Breast epithelium (tissue), 4 donors: ENCODE measurements at regions not wholly inside any gene's neighbourhood (a gene's known extent, or its start where the extent isn't known, plus 50 kb on each side); places are given as distances from the start of the nearest gene placed in this dataset.
A peak's percentile ranks its signal among the peaks of the same experiment; 100 is the strongest.

ENCODE experiments used
- DNase-seq, 2 donors: peaks; one replicate each; pipeline ENCODE4 v3.0.0-alpha.2; 2019; ENCODE audit warnings: low spot score in 2 of 2
- H3K27ac ChIP-seq, 2 donors: fragments of 200-600 bp; sonication (generic) in 1 of 2; one replicate each; pipeline ENCODE4 v1.5.1; 2016 to 2019; ENCODE audit warnings: mild to moderate bottlenecking in 1 of 2
- H3K27me3 ChIP-seq, 2 donors: fragments of 200-600 bp; sonication (generic) in 1 of 2; one replicate each; pipeline versions ENCODE4 v1.5.1 to v1.6.0; 2017 to 2019; ENCODE audit warnings: control low read depth in 1 of 2, mild to moderate bottlenecking in 1 of 2
- H3K36me3 ChIP-seq: fragments of 200-600 bp; one replicate; pipeline ENCODE4 v1.5.1; 2019
- H3K4me1 ChIP-seq, 2 donors: fragments of 200-600 bp; sonication (generic); one replicate each; pipeline ENCODE4 v1.5.1; 2016 to 2019; ENCODE audit warnings: control low read depth in 1 of 2
- H3K4me3 ChIP-seq, 3 donors: fragments of 200-600 bp; sonication (generic); 1 replicate in 2 of 3; 2 replicates in 1 of 3; pipeline ENCODE4 v1.5.1; 2016 to 2019; ENCODE audit warnings: mild to moderate bottlenecking in 3 of 3, moderate library complexity in 2 of 3
- H3K9me3 ChIP-seq, 2 donors: fragments of 200-600 bp; sonication (generic) in 1 of 2; one replicate each; pipeline ENCODE4 v1.5.1; 2016 to 2019; ENCODE audit warnings: control low read depth in 1 of 2
- CTCF ChIP-seq, 3 donors: fragments of 450-650 bp; IDR thresholded peaks; one replicate each; pipeline ENCODE4 v1.5.1; 2016 to 2017; ENCODE audit warnings: antibody characterized with exemption in 3 of 3, mild to moderate bottlenecking in 3 of 3, moderate library complexity in 3 of 3
- POLR2A ChIP-seq: fragments of 450-650 bp; IDR thresholded peaks from one replicate; pipeline ENCODE4 v1.6.1; 2016; ENCODE audit warnings: antibody characterized with exemption, mild to moderate bottlenecking, moderate library complexity
- POLR2AphosphoS5 ChIP-seq, 3 donors: sonication (generic); formaldehyde crosslinking; IDR thresholded peaks; one replicate each; pipeline ENCODE4 v1.6.1; 2017; ENCODE audit warnings: antibody characterized with exemption in 3 of 3
- intact Hi-C: fragments of 100-400 bp; cut with DNase I; formaldehyde crosslinking; loops from one replicate; pipeline ENCODE4 v1.15.1; 2023; ENCODE audit warnings: low total_unique reads

- no peaks in the 10 kb centered on the region for H3K27me3 ChIP-seq
- intact Hi-C loops = no loop called here
- TF ChIP-seq CTCF (IDR thresholded peaks at IDR 0.05) (no peak), POLR2AphosphoS5 (IDR thresholded peaks at IDR 0.05) (no peak), POLR2A (no peak)
- no peak overlapping the region for H3K4me3 ChIP-seq
- H3K4me1 ChIP-seq = no peaks in the 10 kb centered on the region
- no peak for DNase-seq
- no peaks in the 10 kb centered on the region for H3K36me3 ChIP-seq
- H3K9me3 ChIP-seq = no peaks in the 10 kb centered on the region
- H3K27ac ChIP-seq = no peak overlapping the region
Measured at GRCh38 chr5:69004676-69005075, 89.1 kb upstream of the SLC30A5 start.

- no peaks in the 10 kb centered on the region for H3K36me3 ChIP-seq
- H3K9me3 ChIP-seq = no peaks in the 10 kb centered on the region
- no peaks in the 10 kb centered on the region for H3K27me3 ChIP-seq
- H3K4me3 ChIP-seq = no peak overlapping the region
- TF ChIP-seq POLR2AphosphoS5 (IDR thresholded peaks at IDR 0.05) (no peak), CTCF (IDR thresholded peaks at IDR 0.05) (no peak), POLR2A (no peak)
- intact Hi-C loops = no loop called here
- peak overlapping the region in 1 of 2 donors; percentile 7 for H3K27ac ChIP-seq
- peak in 1 of 2 donors; percentile 33 for DNase-seq
- H3K4me1 ChIP-seq = no peaks in the 10 kb centered on the region
Measured at GRCh38 chr5:69006030-69006429, 87.8 kb upstream of the SLC30A5 start.

GRCh38 chr5:69007163-69007562, 86.7 kb upstream of the SLC30A5 start:
- intact Hi-C loops = no loop called here
- Histone ChIP-seq H3K27me3 (no peaks in the 10 kb centered on the region), H3K36me3 (no peaks in the 10 kb centered on the region), H3K4me1 (no peaks in the 10 kb centered on the region), H3K4me3 (no peak overlapping the region), H3K9me3 (no peaks in the 10 kb centered on the region), H3K27ac (no peak overlapping the region)
- no peak for DNase-seq
- TF ChIP-seq POLR2AphosphoS5 (IDR thresholded peaks at IDR 0.05) (no peak), CTCF (IDR thresholded peaks at IDR 0.05) (no peak), POLR2A (no peak)

- Histone ChIP-seq H3K36me3 (no peaks in the 10 kb centered on the region), H3K27me3 (no peaks in the 10 kb centered on the region), H3K4me3 (no peak overlapping the region), H3K9me3 (no peaks in the 10 kb centered on the region), H3K4me1 (no peaks in the 10 kb centered on the region), H3K27ac (no peak overlapping the region)
- TF ChIP-seq CTCF (IDR thresholded peaks at IDR 0.05) (peak; percentile 32 to 61 (median 58)), POLR2A (no peak), POLR2AphosphoS5 (IDR thresholded peaks at IDR 0.05) (no peak)
- peak; percentile 55 for DNase-seq
- intact Hi-C loops = no loop called here
Measured at GRCh38 chr5:69007726-69008368, 86.0 kb upstream of the SLC30A5 start.

- no peak overlapping the region for H3K27ac ChIP-seq
- no peaks in the 10 kb centered on the region for H3K4me1 ChIP-seq
- intact Hi-C loops = no loop called here
- no peaks in the 10 kb centered on the region for H3K9me3 ChIP-seq
- no peaks in the 10 kb centered on the region for H3K36me3 ChIP-seq
- TF ChIP-seq POLR2AphosphoS5 (IDR thresholded peaks at IDR 0.05) (no peak), POLR2A (no peak), CTCF (IDR thresholded peaks at IDR 0.05) (no peak)
- no peaks in the 10 kb centered on the region for H3K27me3 ChIP-seq
- no peak for DNase-seq
- H3K4me3 ChIP-seq = no peak overlapping the region
Measured at GRCh38 chr5:69010476-69010875, 83.3 kb upstream of the SLC30A5 start.
